Adrenal gland (tissue), 5 donors: ENCODE measurements at regions not wholly inside any gene's neighbourhood (a gene's known extent, or its start where the extent isn't known, plus 50 kb on each side); places are given as distances from the start of the nearest gene placed in this dataset.

ENCODE experiments used
- POLR2A ChIP-seq, 2 donors: fragments of 450-650 bp; IDR thresholded peaks; one replicate each; pipeline ENCODE4 v1.6.1; 2017; ENCODE audit warnings: antibody characterized with exemption in 2 of 2, mild to moderate bottlenecking in 2 of 2, moderate library complexity in 1 of 2
- TF ChIP-seq, protein P1 (sequence below), 6 experiments: fragments of 450-650 bp in 4 of 6; fragments of 200-600 bp in 2 of 6; sonication (generic) in 1 of 6; IDR thresholded peaks; 1 replicate in 5 of 6; 2 replicates in 1 of 6; pipeline versions ENCODE4 v1.5.1 to v1.8.0; 2016 to 2021; ENCODE audit warnings: antibody characterized with exemption in 6 of 6, mild to moderate bottlenecking in 2 of 6, moderate library complexity in 1 of 6
- donor health status: DM: no; HTN: no; CAD: no.

DNA sequence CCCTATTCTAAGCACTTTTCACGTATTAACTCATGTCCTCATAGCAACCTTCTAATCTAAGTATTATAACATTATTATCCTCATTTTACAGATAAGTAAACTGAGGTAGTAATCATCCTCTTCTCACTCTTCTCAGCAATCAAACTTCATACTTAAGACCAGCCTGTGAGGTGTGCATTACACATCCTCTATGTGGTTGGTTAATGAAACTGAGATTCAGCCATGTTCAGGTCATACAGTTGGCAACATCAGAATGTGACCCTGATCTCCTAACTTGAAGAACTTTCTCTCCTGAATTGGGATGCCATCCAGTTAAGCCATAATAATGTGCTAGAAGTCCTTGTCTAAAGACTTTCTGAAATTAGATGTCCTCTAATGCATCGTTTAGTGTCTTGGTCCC lies 275.1 kb upstream of the ANKRD55 start:
- TF ChIP-seq, protein P1, sequence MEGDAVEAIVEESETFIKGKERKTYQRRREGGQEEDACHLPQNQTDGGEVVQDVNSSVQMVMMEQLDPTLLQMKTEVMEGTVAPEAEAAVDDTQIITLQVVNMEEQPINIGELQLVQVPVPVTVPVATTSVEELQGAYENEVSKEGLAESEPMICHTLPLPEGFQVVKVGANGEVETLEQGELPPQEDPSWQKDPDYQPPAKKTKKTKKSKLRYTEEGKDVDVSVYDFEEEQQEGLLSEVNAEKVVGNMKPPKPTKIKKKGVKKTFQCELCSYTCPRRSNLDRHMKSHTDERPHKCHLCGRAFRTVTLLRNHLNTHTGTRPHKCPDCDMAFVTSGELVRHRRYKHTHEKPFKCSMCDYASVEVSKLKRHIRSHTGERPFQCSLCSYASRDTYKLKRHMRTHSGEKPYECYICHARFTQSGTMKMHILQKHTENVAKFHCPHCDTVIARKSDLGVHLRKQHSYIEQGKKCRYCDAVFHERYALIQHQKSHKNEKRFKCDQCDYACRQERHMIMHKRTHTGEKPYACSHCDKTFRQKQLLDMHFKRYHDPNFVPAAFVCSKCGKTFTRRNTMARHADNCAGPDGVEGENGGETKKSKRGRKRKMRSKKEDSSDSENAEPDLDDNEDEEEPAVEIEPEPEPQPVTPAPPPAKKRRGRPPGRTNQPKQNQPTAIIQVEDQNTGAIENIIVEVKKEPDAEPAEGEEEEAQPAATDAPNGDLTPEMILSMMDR (IDR thresholded peaks at IDR 0.05), result no peak
- TF ChIP-seq POLR2A (IDR thresholded peaks at IDR 0.05), result no peak
